HAP-1 (cell line): ENCODE measurements at regions not wholly inside any gene's neighbourhood (a gene's known extent, or its start where the extent isn't known, plus 50 kb on each side); places are given as distances from the start of the nearest gene placed in this dataset.
"Not testable (repeated sequence)": the region's sequence is repeated elsewhere in the genome, so short reads cannot be mapped to it uniquely, and the experiment has no call there.

Experiments
- DNase-seq, 2 experiments: peaks; one replicate each; pipeline ENCODE4 v3.0.0-alpha.2; 2016 to 2020; ENCODE audit warnings: low spot score in 2 of 2
- H3K27me3 ChIP-seq: fragments of 250-450 bp; sonication (Bioruptor Pico); 2 replicates; pipeline ENCODE4 v1.5.1; 2020; ENCODE audit warnings: low read depth, mild to moderate bottlenecking, moderate library complexity
- H3K36me3 ChIP-seq: fragments of 250-450 bp; sonication (Bioruptor Pico); replicated peaks from 2 replicates; pipeline ENCODE4 v1.5.1; 2020; ENCODE audit warnings: mild to moderate bottlenecking
- H3K4me1 ChIP-seq: fragments of 250-450 bp; sonication (Bioruptor Pico); 2 replicates; pipeline ENCODE4 v1.5.1; 2020; ENCODE audit warnings: mild to moderate bottlenecking
- H3K4me3 ChIP-seq: fragments of 250-450 bp; sonication (Bioruptor Pico); 2 replicates; pipeline ENCODE4 v1.5.1; 2020; ENCODE audit warnings: mild to moderate bottlenecking, moderate library complexity
- H3K9me3 ChIP-seq: fragments of 250-450 bp; sonication (Bioruptor Pico); 2 replicates; pipeline ENCODE4 v1.5.1; 2020; ENCODE audit warnings: mild to moderate bottlenecking, moderate library complexity
- in situ Hi-C: fragments of 300-500 bp; cut with MboI; formaldehyde crosslinking; loops from 3 replicates; pipeline ENCODE4 v1.14.3; 2020; ENCODE audit warnings: low sequenced_read_pairs, inconsistent platforms, mixed read lengths

GRCh38 chr7:149690688-149691446 is 82.5 kb downstream of the ZNF467 start:
- Histone ChIP-seq H3K36me3 (no peaks in the 10 kb centered on the region), H3K27me3 (no peaks in the 10 kb centered on the region), H3K9me3 (no peaks in the 10 kb centered on the region), H3K4me1 (no peaks in the 10 kb centered on the region), H3K4me3 (peak overlapping the region; percentile 30)
- in situ Hi-C loops: no loop called here
- peak; percentile 90 for DNase-seq

- no peaks in the 10 kb centered on the region for H3K9me3 ChIP-seq
- in situ Hi-C loops: no loop called here
- H3K36me3 ChIP-seq: no peaks in the 10 kb centered on the region
- H3K27me3 ChIP-seq: no peaks in the 10 kb centered on the region
- no peak overlapping the region for H3K4me3 ChIP-seq
- no peak for DNase-seq
- H3K4me1 ChIP-seq: no peaks in the 10 kb centered on the region; the same call in 1 of the 2 replicates
Measured at GRCh38 chr7:149689291-149689721, 84.1 kb downstream of the ZNF467 start.

- no peaks in the 10 kb centered on the region for H3K9me3 ChIP-seq
- H3K36me3 ChIP-seq: no peaks in the 10 kb centered on the region
- no peaks in the 10 kb centered on the region for H3K27me3 ChIP-seq
- peaks cover 5% of the 10 kb centered on the region for H3K4me1 ChIP-seq
- in situ Hi-C loops: no loop called here
- H3K4me3 ChIP-seq: no peak overlapping the region
- no peak for DNase-seq
Measured at GRCh38 chr7:149688836-149689235, 84.6 kb downstream of the ZNF467 start.

- H3K27me3 ChIP-seq, in situ Hi-C loops, H3K4me3 ChIP-seq, H3K9me3 ChIP-seq, H3K36me3 ChIP-seq, DNase-seq: not testable (repeated sequence)
- peaks cover 13% of the 10 kb centered on the region for H3K4me1 ChIP-seq
Measured at GRCh38 chr7:149687820-149688219, 85.6 kb downstream of the ZNF467 start.

GRCh38 chr7:149686449-149686848 is 86.9 kb downstream of the ZNF467 start:
- in situ Hi-C loops: no loop called here
- no peak for DNase-seq
- H3K4me3 ChIP-seq: no peak overlapping the region

GRCh38 chr7:149686011-149686410 is 87.4 kb downstream of the ZNF467 start:
- Histone ChIP-seq H3K36me3 (no peaks in the 10 kb centered on the region), H3K9me3 (no peaks in the 10 kb centered on the region; the same call in 1 of the 2 replicates), H3K4me1 (peaks cover 28% of the 10 kb centered on the region), H3K4me3 (no peak overlapping the region), H3K27me3 (no peaks in the 10 kb centered on the region)
- in situ Hi-C loops: no loop called here
- no peak for DNase-seq

More at GRCh38 chr7:149686449-149686848, 86.9 kb downstream of the ZNF467 start:
- Histone ChIP-seq H3K27me3 (no peaks in the 10 kb centered on the region), H3K9me3 (no peaks in the 10 kb centered on the region), H3K36me3 (no peaks in the 10 kb centered on the region), H3K4me1 (peaks cover 25% of the 10 kb centered on the region)

GRCh38 chr7:149685455-149685854 is 87.9 kb downstream of the ZNF467 start:
- H3K4me1 ChIP-seq: peaks cover 28% of the 10 kb centered on the region
- H3K36me3 ChIP-seq: no peaks in the 10 kb centered on the region
- no peaks in the 10 kb centered on the region for H3K27me3 ChIP-seq
- no peak overlapping the region for H3K4me3 ChIP-seq
- no peak for DNase-seq
- H3K9me3 ChIP-seq: no peaks in the 10 kb centered on the region; the same call in 1 of the 2 replicates
- in situ Hi-C loops: no loop called here

- Histone ChIP-seq H3K4me3 (no peak overlapping the region), H3K36me3 (no peaks in the 10 kb centered on the region), H3K9me3 (no peaks in the 10 kb centered on the region; the same call in 1 of the 2 replicates), H3K27me3 (no peaks in the 10 kb centered on the region), H3K4me1 (peaks cover 28% of the 10 kb centered on the region)
- in situ Hi-C loops: no loop called here
- DNase-seq: no peak
Measured at GRCh38 chr7:149683898-149684297, 89.5 kb downstream of the ZNF467 start.

GRCh38 chr7:149683181-149683580 is 90.2 kb downstream of the ZNF467 start:
- DNase-seq: peak; percentile 41 to 91
- Histone ChIP-seq H3K4me3 (no peak overlapping the region), H3K36me3 (no peaks in the 10 kb centered on the region), H3K9me3 (no peaks in the 10 kb centered on the region; the same call in 1 of the 2 replicates), H3K27me3 (no peaks in the 10 kb centered on the region; the same call in 1 of the 2 replicates), H3K4me1 (peaks cover 28% of the 10 kb centered on the region)
- in situ Hi-C loops: no loop called here

- in situ Hi-C loops: no loop called here
- no peak overlapping the region for H3K4me3 ChIP-seq
- no peaks in the 10 kb centered on the region; the same call in 1 of the 2 replicates for H3K9me3 ChIP-seq
Measured at GRCh38 chr7:149682038-149682437, 91.3 kb downstream of the ZNF467 start.

GRCh38 chr7:149681274-149681673 is 92.1 kb downstream of the ZNF467 start:
- H3K4me3 ChIP-seq: no peak overlapping the region
- in situ Hi-C loops: no loop called here

More at GRCh38 chr7:149682038-149682437, 91.3 kb downstream of the ZNF467 start:
- no peak for DNase-seq
- no peaks in the 10 kb centered on the region for H3K36me3 ChIP-seq
- peaks cover 28% of the 10 kb centered on the region for H3K4me1 ChIP-seq
- H3K27me3 ChIP-seq: no peaks in the 10 kb centered on the region; the same call in 1 of the 2 replicates

GRCh38 chr7:149680331-149681025 is 92.9 kb downstream of the ZNF467 start:
- no peaks in the 10 kb centered on the region for H3K36me3 ChIP-seq
- no peaks in the 10 kb centered on the region; the same call in 1 of the 2 replicates for H3K27me3 ChIP-seq
- no peaks in the 10 kb centered on the region; the same call in 1 of the 2 replicates for H3K9me3 ChIP-seq
- in situ Hi-C loops: no loop called here
- H3K4me3 ChIP-seq: no peak overlapping the region
- H3K4me1 ChIP-seq: peaks cover 28% of the 10 kb centered on the region
- no peak for DNase-seq

More at GRCh38 chr7:149681274-149681673, 92.1 kb downstream of the ZNF467 start:
- DNase-seq: no peak
- no peaks in the 10 kb centered on the region for H3K36me3 ChIP-seq
- H3K4me1 ChIP-seq: peaks cover 28% of the 10 kb centered on the region
- no peaks in the 10 kb centered on the region; the same call in 1 of the 2 replicates for H3K9me3 ChIP-seq
- H3K27me3 ChIP-seq: no peaks in the 10 kb centered on the region; the same call in 1 of the 2 replicates

- DNase-seq, in situ Hi-C loops, H3K9me3 ChIP-seq, H3K4me3 ChIP-seq, H3K4me1 ChIP-seq, H3K36me3 ChIP-seq: not testable (repeated sequence)
- H3K27me3 ChIP-seq: peaks cover 10% of the 10 kb centered on the region
Measured at GRCh38 chr7:149674728-149675385, 98.5 kb downstream of the ZNF467 start.
